Colonic mucosa (tissue), 4 donors: ENCODE measurements at regions not wholly inside any gene's neighbourhood (a gene's known extent, or its start where the extent isn't known, plus 50 kb on each side); places are given as distances from the start of the nearest gene placed in this dataset.

ENCODE experiments used
- DNase-seq: peaks from one replicate; pipeline ENCODE4 v3.0.0-alpha.2; 2020
- H3K27ac ChIP-seq: fragments of 200-600 bp; one replicate; pipeline ENCODE4 v1.8.0; 2021
- H3K27me3 ChIP-seq: fragments of 200-600 bp; one replicate; pipeline ENCODE4 v1.8.0; 2021
- H3K36me3 ChIP-seq: fragments of 200-600 bp; one replicate; pipeline ENCODE4 v1.8.0; 2021
- H3K4me1 ChIP-seq: fragments of 200-600 bp; one replicate; pipeline ENCODE4 v1.8.0; 2021; ENCODE audit warnings: mild to moderate bottlenecking
- H3K4me3 ChIP-seq: fragments of 200-600 bp; one replicate; pipeline ENCODE4 v1.8.0; 2021
- H3K9ac ChIP-seq, 2 donors: one replicate each; pipeline ENCODE4 v1.7.0; 2013; ENCODE audit warnings: control low read depth in 2 of 2, low read depth in 2 of 2, low read length in 2 of 2
- H3K9me3 ChIP-seq: fragments of 200-600 bp; one replicate; pipeline ENCODE4 v1.8.0; 2021
- CTCF ChIP-seq: fragments of 200-600 bp; IDR thresholded peaks from one replicate; pipeline ENCODE4 v1.8.0; 2022; ENCODE audit warnings: antibody characterized with exemption, mild to moderate bottlenecking
- intact Hi-C: fragments of 100-400 bp; cut with DNase I; formaldehyde crosslinking; loops from one replicate; pipeline ENCODE4 v1.14.1; 2022
- donor health status: healthy.
- donor health status: DM: no; HTN: no; CAD: no.
- donor health status: DM: no; HTN: no; CAD: no.

DNA sequence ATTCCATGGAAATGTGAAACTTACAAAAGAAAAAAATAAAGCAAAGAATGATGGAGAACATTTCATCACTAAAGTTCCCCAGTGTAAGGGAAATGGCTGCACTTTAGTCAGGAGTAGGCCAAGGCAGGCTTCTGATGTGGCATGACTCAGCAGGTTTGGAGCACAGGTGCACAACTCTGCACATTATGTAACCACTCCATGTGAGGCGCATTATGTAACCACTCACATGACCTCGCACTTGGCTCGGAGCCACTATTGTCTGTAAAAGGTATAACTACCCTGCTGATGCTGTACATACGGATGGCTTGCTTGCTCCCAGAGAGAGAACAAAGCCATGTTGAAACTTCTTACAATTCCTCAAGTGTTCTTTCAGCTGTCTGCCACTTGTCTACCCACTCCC lies 727.6 kb downstream of the TRAM1L1 start:
- Histone ChIP-seq H3K27me3 (no peaks in the 10 kb centered on the region), H3K4me3 (no peak overlapping the region), H3K27ac (no peak overlapping the region), H3K9me3 (no peaks in the 10 kb centered on the region), H3K4me1 (no peaks in the 10 kb centered on the region), H3K9ac (no peak overlapping the region), H3K36me3 (no peaks in the 10 kb centered on the region)
- DNase-seq, result no peak
- no peak for TF ChIP-seq CTCF
- intact Hi-C loops, result no loop called here

DNA sequence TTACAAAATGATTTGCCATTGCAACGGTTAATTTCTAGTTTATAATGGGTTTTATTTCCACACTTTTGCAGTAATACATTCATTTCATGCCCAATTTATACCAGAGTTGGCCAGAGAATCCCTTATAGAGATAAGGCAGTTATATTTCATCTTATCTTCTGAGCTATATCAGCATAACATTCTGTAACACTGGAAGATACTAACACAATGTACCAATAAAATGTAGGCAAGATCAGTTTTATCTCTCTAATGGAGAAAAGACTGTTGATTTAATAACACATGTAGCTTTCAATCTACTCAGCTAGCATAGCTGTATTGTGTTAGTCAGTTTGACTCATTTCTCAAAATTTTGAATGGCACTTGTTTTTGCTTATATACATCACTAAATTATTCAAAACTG lies 738.6 kb downstream of the TRAM1L1 start:
- Histone ChIP-seq H3K36me3 (no peaks in the 10 kb centered on the region), H3K4me1 (no peaks in the 10 kb centered on the region), H3K9me3 (no peaks in the 10 kb centered on the region), H3K27ac (no peak overlapping the region), H3K4me3 (no peak overlapping the region), H3K9ac (no peak overlapping the region), H3K27me3 (no peaks in the 10 kb centered on the region)
- no peak for TF ChIP-seq CTCF
- intact Hi-C loops, result no loop called here
- DNase-seq, result no peak

GRCh38 chr4:116343809-116344208 lies 741.6 kb downstream of the TRAM1L1 start:
- intact Hi-C loops, result no loop called here
- H3K36me3 ChIP-seq, result no peaks in the 10 kb centered on the region
- no peaks in the 10 kb centered on the region for H3K9me3 ChIP-seq
- H3K27me3 ChIP-seq, result no peaks in the 10 kb centered on the region
- no peak overlapping the region for H3K4me3 ChIP-seq
- no peaks in the 10 kb centered on the region for H3K4me1 ChIP-seq
- no peak for TF ChIP-seq CTCF
- no peak for DNase-seq
- H3K9ac ChIP-seq, result no peak overlapping the region
- no peak overlapping the region for H3K27ac ChIP-seq

DNA sequence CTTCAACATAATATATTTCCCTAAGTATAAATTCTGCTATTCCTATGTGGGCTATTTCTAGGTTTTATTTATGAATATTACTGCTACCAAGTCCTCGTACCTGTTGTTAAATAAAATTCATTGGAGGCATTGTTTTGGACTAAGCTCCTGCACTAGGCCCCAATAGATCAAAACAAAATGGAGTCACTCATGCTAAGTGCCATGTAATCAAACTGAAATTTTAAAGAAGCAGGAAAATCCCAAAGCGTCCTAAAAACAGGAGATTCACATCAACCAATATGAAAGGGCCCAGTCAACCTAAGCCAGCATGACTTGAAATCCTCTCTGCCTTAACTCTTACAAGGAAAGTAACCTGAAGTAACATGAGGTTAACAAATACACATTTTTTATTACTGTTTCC lies 743.2 kb downstream of the TRAM1L1 start:
- Histone ChIP-seq H3K9me3 (no peaks in the 10 kb centered on the region), H3K4me3 (no peak overlapping the region), H3K27me3 (no peaks in the 10 kb centered on the region), H3K4me1 (no peaks in the 10 kb centered on the region), H3K27ac (no peak overlapping the region), H3K36me3 (no peaks in the 10 kb centered on the region), H3K9ac (no peak overlapping the region)
- TF ChIP-seq CTCF, result no peak
- DNase-seq, result no peak
- intact Hi-C loops, result no loop called here

GRCh38 chr4:116332508-116332907 lies 752.9 kb downstream of the TRAM1L1 start:
- H3K36me3 ChIP-seq, result no peaks in the 10 kb centered on the region
- DNase-seq, result no peak
- H3K27me3 ChIP-seq, result no peaks in the 10 kb centered on the region
- H3K9ac ChIP-seq, result no peak overlapping the region
- H3K4me3 ChIP-seq, result no peak overlapping the region
- H3K4me1 ChIP-seq, result no peaks in the 10 kb centered on the region
- no peaks in the 10 kb centered on the region for H3K9me3 ChIP-seq
- intact Hi-C loops, result no loop called here
- TF ChIP-seq CTCF, result no peak
- H3K27ac ChIP-seq, result no peak overlapping the region
